ENCODE measurements at regions not wholly inside any gene's neighbourhood (a gene's known extent, or its start where the extent isn't known, plus 50 kb on each side); places are given as distances from the start of the nearest gene placed in this dataset.

DNA sequence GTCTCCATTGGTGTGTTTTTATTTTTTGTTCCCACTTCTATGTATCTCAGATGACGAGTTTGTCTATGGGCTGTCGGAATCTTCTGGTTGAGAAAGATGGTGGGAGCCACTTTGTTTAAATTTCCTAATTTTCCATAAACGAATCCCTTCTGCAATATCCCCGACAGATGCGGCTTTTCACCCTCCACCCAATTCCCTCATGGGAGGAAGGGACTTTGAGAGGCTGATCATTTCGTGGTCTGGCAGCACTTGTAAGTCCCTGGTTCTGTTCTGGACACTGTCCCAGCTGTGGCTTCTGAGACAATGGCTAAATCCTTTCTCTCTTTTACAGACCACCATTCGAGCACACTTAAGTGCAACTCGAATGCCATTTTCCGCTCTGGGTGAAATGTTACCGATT, 72.2 kb upstream of the PUDP start:
- no peak for DNase-seq (ENCODE audit: low spot score)

GRCh38 chrX:7219153-7219705, 71.3 kb upstream of the PUDP start:
- DNase-seq (ENCODE audit: low spot score) = no peak

DNA sequence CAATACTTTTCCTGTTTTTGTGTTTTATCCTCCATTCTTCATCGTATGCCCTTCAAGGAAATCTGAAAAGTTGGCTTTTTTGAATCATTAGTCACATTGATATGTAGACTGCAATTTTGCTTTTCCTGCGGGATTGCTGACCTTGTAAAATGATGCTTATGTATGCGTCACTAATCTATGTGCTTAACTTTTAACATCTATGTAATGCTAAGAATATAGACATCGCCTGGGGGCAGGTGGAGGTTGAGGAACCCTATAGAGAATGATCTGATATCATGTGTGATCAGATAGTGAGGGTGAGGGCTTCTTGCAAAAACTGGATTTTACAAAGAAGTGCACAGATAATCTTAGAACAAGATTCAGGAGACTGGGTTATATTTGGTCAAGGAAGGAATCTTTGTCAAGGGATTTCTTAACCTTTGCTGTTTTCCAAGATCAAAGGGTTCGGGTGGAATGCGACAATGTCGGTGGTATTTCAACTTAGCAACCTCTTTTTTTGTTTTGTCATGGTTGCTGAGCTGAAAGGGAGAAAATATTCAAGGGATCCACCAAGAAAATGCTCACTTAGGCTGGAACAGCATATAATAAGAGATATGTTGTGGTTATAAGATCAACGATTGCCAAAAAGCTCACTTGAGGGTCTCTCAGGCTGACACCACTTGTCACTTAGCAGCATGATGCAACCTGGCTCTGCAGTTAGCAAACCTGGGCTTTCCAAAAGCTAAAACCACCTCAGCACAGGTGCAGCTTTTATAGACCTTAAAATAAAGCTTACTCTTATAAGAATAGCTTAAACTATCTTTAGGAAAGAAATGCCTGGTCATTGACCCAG, 70.6 kb upstream of the PUDP start:
- DNase-seq (ENCODE audit: low spot score) = no peak

GRCh38 chrX:7216981-7217587, 69.1 kb upstream of the PUDP start:
- DNase-seq (ENCODE audit: low spot score) = no peak

GRCh38 chrX:7215842-7216241, 67.9 kb upstream of the PUDP start:
- DNase-seq (ENCODE audit: low spot score) = peak; percentile 57

DNA sequence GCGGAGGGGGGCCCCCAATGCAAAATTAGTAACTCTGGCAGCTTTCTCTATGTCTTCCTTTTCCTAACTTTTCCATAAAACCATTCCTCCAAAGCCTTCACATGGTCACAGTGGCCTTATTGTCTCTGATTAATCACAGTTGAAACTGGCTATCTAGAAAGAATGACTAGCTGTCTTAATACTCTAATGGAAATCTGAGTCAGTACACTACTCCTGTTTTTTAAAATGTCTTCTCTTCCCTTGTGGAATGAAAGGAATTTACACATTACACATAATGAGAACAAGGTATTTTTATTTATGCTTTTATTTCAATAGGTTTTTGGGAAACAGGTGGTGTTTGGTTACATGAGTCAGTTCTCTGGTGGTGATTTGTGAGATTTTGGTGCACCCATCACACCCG, 66.3 kb upstream of the PUDP start:
- DNase-seq (ENCODE audit: low spot score) = peak; percentile 7

DNA sequence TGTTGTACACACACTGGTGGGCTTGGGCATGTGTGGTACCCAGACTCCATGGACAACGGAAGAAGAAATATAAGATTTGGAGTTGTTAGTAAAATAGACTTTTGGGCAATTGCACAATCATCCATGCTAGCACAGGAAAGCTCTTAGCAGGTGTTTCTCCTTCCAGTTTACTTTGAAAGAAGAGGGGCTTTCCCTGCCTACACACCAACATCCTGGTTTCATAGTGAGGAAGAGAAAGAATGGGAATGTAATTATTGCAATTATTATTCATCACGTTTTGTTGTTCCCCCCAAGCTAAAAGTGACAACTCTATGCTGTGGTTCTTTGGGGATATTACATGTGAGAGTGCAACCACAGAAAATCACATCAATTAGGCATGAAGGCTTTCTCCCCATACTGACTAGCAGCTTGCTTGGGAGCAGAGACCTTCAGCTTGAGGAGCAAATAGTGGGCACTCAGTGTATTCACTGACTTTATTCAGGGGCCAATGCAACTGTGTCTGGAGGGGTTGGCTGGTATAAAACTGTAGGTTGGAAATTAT, 57.2 kb upstream of the PUDP start:
- no peak for DNase-seq (ENCODE audit: low spot score)

GRCh38 chrX:7204619-7205018, 56.7 kb upstream of the PUDP start:
- no peak for DNase-seq (ENCODE audit: low spot score)

DNA sequence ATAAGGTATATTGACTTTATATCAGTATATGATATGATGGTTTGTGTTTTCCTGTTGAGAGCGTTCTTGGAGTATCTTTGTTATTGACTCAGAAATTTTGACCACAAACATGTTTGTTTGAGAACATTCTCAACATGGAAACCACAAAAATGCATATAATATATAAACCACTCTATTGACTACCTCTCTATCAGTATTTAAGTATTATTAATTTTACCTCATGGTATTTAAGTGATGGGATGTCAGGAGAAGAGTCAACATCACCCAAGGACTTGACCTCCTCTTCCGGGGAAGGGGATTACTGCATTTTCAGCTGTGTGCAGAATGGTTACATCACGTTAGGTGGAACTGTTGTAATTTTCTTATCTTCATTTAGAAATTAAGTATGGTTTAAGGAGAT, 54.3 kb upstream of the PUDP start:
- no peak for DNase-seq (ENCODE audit: low spot score)

DNA sequence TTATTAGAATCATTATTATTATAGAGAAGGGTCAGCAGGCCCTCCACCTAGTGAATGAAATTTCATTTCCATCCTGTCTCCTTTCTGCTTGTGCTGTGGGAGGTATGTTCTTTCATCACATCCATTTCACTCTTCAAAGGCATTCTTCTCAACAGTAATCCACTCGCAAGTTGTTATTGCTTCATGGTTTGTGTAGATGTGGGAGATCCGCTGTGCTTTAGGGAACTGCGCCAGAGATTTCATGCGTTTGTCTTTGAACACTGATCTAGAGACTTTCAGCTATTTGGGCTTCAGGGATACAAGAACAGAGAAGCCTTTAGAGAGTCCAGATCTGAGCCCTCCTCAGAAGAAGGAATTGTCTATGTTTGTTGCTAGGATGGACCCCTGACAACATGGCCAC, 53.5 kb upstream of the PUDP start:
- no peak for DNase-seq (ENCODE audit: low spot score)

- DNase-seq (ENCODE audit: low spot score) = no peak
Measured at GRCh38 chrX:7198499-7198898, 50.5 kb upstream of the PUDP start.

Data from AG20443 (cell line).